ENCODE measurements at regions not wholly inside any gene's neighbourhood (a gene's known extent, or its start where the extent isn't known, plus 50 kb on each side); places are given as distances from the start of the nearest gene placed in this dataset.

DNA sequence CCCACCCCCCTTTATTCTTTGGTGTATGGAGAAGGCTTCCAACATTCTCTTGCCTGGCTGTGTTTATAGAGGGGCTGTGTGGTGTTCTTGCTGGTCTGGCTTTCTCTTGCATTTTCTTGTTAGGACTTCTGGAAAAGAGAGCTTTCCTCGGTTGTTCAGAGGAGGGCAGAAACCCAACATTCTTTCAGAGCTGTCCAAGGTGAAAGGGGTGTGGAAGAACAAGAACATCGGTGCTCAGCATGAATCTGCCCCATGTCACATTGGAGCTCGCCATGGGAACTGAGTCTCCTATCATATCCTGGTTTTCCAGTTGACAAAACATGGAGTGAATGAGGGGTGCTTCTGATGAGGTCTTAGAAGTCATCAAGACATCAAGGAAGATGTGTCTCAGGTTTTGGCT lies 281.8 kb downstream of the RNF144B start:
- Histone ChIP-seq H3K36me3 (ENCODE audit: control insufficient read depth, insufficient read depth, low read length) (no peaks in the 10 kb centered on the region), H3K79me2 (no peaks in the 10 kb centered on the region), H3K9ac (no peak overlapping the region), H2AFZ (no peak overlapping the region), H3K4me3 (ENCODE audit: low read depth, low read length) (no peak overlapping the region), H3K27me3 (ENCODE audit: control insufficient read depth, insufficient read depth, low read length) (no peaks in the 10 kb centered on the region), H3K4me1 (no peaks in the 10 kb centered on the region), H3K4me2 (ENCODE audit: low read length) (no peak overlapping the region), H3K9me3 (ENCODE audit: control insufficient read depth, low read length) (no peaks in the 10 kb centered on the region), H3K27ac (no peak overlapping the region)
- TF ChIP-seq, protein P1, sequence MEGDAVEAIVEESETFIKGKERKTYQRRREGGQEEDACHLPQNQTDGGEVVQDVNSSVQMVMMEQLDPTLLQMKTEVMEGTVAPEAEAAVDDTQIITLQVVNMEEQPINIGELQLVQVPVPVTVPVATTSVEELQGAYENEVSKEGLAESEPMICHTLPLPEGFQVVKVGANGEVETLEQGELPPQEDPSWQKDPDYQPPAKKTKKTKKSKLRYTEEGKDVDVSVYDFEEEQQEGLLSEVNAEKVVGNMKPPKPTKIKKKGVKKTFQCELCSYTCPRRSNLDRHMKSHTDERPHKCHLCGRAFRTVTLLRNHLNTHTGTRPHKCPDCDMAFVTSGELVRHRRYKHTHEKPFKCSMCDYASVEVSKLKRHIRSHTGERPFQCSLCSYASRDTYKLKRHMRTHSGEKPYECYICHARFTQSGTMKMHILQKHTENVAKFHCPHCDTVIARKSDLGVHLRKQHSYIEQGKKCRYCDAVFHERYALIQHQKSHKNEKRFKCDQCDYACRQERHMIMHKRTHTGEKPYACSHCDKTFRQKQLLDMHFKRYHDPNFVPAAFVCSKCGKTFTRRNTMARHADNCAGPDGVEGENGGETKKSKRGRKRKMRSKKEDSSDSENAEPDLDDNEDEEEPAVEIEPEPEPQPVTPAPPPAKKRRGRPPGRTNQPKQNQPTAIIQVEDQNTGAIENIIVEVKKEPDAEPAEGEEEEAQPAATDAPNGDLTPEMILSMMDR (IDR thresholded peaks at IDR 0.05) = no peak

DNA sequence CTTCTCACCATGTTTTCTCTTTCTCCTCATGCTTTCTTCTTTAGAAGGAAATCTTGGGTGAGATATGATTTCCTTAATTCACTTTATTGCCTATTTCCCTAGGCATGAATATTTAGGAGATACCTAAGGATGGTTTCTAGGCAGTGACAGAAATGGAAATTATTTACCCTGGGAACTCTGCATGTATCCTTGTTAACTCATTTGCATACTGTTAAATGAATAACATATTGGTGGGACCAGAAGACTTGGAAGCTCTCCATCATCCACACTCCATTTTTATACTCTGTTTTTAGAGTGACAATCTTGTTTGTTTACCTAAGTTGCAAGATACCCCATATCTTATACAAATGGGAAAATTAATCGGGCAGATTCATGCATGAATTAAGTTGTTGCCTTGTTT lies 285.7 kb downstream of the RNF144B start:
- H3K4me3 ChIP-seq (ENCODE audit: low read depth, low read length) = no peak overlapping the region
- no peak overlapping the region for H2AFZ ChIP-seq
- H3K36me3 ChIP-seq (ENCODE audit: control insufficient read depth, insufficient read depth, low read length) = no peaks in the 10 kb centered on the region
- H3K27ac ChIP-seq = no peak overlapping the region
- no peaks in the 10 kb centered on the region for H3K79me2 ChIP-seq
- H3K4me1 ChIP-seq = no peaks in the 10 kb centered on the region
- no peaks in the 10 kb centered on the region for H3K9me3 ChIP-seq (ENCODE audit: control insufficient read depth, low read length)
- no peaks in the 10 kb centered on the region for H3K27me3 ChIP-seq (ENCODE audit: control insufficient read depth, insufficient read depth, low read length)
- H3K4me2 ChIP-seq (ENCODE audit: low read length) = no peak overlapping the region
- H3K9ac ChIP-seq = no peak overlapping the region
- TF ChIP-seq, protein P1 (IDR thresholded peaks at IDR 0.05) = no peak

DNA sequence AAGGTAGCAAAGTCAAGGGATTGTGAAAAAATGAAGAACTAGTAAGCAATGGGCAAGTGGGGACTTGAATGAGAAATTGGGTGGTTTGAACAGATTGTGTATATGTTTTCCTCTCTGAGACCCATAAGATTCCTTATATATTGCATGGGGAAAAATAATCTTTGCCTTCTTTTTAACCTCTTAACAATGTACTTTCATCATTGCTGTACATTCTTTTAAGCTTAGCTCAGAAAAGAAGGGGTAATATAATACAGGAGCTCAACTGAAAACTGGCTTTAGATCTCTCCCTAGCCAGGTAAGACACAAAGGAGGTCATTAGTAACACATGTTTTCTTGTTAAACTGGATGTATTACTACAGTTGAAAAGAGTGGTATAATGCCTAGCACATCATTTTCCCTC lies 287.2 kb downstream of the RNF144B start:
- no peak overlapping the region for H3K27ac ChIP-seq
- H3K9ac ChIP-seq = no peak overlapping the region
- no peaks in the 10 kb centered on the region for H3K79me2 ChIP-seq
- no peaks in the 10 kb centered on the region for H3K36me3 ChIP-seq (ENCODE audit: control insufficient read depth, insufficient read depth, low read length)
- no peak overlapping the region for H2AFZ ChIP-seq
- TF ChIP-seq, protein P1 (IDR thresholded peaks at IDR 0.05) = no peak
- no peaks in the 10 kb centered on the region for H3K27me3 ChIP-seq (ENCODE audit: control insufficient read depth, insufficient read depth, low read length)
- no peaks in the 10 kb centered on the region for H3K4me1 ChIP-seq
- no peak overlapping the region for H3K4me3 ChIP-seq (ENCODE audit: low read depth, low read length)
- no peaks in the 10 kb centered on the region for H3K9me3 ChIP-seq (ENCODE audit: control insufficient read depth, low read length)
- H3K4me2 ChIP-seq (ENCODE audit: low read length) = no peak overlapping the region

DNA sequence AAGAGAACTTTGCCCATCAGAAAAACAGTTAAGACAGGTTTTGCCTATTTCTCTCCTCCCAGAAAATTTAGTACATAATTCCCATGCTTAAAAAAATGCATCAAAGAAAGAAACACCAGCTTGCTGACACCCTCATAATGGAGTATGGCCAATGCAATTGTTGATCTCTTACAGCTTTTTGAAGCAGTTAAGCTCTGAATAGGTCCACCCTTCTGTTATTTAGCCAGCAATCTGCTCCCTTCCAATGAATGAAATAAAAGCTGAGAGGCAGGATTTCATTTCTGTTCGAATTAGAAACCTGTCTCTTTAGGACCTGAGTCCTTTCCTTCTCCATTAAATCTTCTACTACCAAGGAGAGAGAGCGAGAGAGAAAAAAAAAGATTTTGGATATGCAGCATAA lies 288.7 kb downstream of the RNF144B start:
- Histone ChIP-seq H3K4me1 (no peaks in the 10 kb centered on the region), H3K27me3 (ENCODE audit: control insufficient read depth, insufficient read depth, low read length) (no peaks in the 10 kb centered on the region), H3K27ac (no peak overlapping the region), H3K79me2 (no peaks in the 10 kb centered on the region), H3K9ac (no peak overlapping the region), H2AFZ (no peak overlapping the region), H3K9me3 (ENCODE audit: control insufficient read depth, low read length) (no peaks in the 10 kb centered on the region), H3K4me2 (ENCODE audit: low read length) (no peak overlapping the region), H3K36me3 (ENCODE audit: control insufficient read depth, insufficient read depth, low read length) (no peaks in the 10 kb centered on the region), H3K4me3 (ENCODE audit: low read depth, low read length) (no peak overlapping the region)
- TF ChIP-seq, protein P1 (IDR thresholded peaks at IDR 0.05) = no peak

DNA sequence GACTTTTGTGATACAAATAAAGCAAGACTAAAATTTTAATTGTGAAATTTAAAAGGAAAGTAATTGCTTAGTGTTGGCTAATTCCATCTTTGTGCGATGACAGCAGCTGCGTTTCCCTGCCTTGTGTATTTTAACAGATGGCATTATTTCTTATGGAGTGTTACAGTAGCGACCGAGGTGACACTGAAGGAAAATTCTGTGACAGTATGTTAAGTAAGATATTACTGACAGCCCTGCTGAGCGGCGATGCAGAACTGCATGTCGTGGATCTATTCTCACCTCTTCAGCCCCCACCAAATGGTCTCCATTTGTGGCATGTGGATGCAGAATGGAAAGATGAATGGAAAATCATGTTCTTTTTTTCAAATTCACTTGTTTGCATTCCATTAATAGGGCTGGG lies 289.4 kb downstream of the RNF144B start:
- Histone ChIP-seq H3K4me1 (no peaks in the 10 kb centered on the region), H3K36me3 (ENCODE audit: control insufficient read depth, insufficient read depth, low read length) (no peaks in the 10 kb centered on the region), H3K9ac (no peak overlapping the region), H3K27me3 (ENCODE audit: control insufficient read depth, insufficient read depth, low read length) (no peaks in the 10 kb centered on the region), H3K9me3 (ENCODE audit: control insufficient read depth, low read length) (no peaks in the 10 kb centered on the region), H3K4me2 (ENCODE audit: low read length) (no peak overlapping the region), H3K79me2 (no peaks in the 10 kb centered on the region), H3K27ac (no peak overlapping the region), H2AFZ (no peak overlapping the region), H3K4me3 (ENCODE audit: low read depth, low read length) (no peak overlapping the region)
- TF ChIP-seq, protein P1 (IDR thresholded peaks at IDR 0.05) = no peak

Measured in parathyroid adenoma (tissue), 2 donors.